ENCODE measurements at regions not wholly inside any gene's neighbourhood (a gene's known extent, or its start where the extent isn't known, plus 50 kb on each side); places are given as distances from the start of the nearest gene placed in this dataset.

- TF ChIP-seq CTCF (conservative IDR thresholded peaks at IDR 0.05; ENCODE audit: low read depth, low read length): no peak
- TF ChIP-seq EZH2 (IDR thresholded peaks at IDR 0.05; ENCODE audit: borderline replicate concordance, low read depth, low read length, poor library complexity, severe bottlenecking): no peak
Observed at GRCh38 chr5:120254385-120254784, 209.7 kb upstream of the PRR16 start.
